ENCODE measurements at regions not wholly inside any gene's neighbourhood (a gene's known extent, or its start where the extent isn't known, plus 50 kb on each side); places are given as distances from the start of the nearest gene placed in this dataset.

- TF ChIP-seq, protein P1, sequence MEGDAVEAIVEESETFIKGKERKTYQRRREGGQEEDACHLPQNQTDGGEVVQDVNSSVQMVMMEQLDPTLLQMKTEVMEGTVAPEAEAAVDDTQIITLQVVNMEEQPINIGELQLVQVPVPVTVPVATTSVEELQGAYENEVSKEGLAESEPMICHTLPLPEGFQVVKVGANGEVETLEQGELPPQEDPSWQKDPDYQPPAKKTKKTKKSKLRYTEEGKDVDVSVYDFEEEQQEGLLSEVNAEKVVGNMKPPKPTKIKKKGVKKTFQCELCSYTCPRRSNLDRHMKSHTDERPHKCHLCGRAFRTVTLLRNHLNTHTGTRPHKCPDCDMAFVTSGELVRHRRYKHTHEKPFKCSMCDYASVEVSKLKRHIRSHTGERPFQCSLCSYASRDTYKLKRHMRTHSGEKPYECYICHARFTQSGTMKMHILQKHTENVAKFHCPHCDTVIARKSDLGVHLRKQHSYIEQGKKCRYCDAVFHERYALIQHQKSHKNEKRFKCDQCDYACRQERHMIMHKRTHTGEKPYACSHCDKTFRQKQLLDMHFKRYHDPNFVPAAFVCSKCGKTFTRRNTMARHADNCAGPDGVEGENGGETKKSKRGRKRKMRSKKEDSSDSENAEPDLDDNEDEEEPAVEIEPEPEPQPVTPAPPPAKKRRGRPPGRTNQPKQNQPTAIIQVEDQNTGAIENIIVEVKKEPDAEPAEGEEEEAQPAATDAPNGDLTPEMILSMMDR (IDR thresholded peaks at IDR 0.05; ENCODE audit: low read length) = no peak
- TF ChIP-seq EZH2 (optimal IDR thresholded peaks at IDR 0.05; ENCODE audit: low read depth, low read length) (no peak), EZH2phosphoT487 (IDR thresholded peaks at IDR 0.05; ENCODE audit: low read length) (no peak)
- Histone ChIP-seq H3K4me2 (ENCODE audit: low read depth, low read length) (no peak overlapping the region), H3K79me2 (ENCODE audit: low read length) (no peaks in the 10 kb centered on the region), H3F3A (ENCODE audit: insufficient read depth, low read length) (no peaks in the 10 kb centered on the region), H3K27me3 (replicated peaks; ENCODE audit: insufficient read depth, low read length) (no peaks in the 10 kb centered on the region), H3K36me3 (replicated peaks; ENCODE audit: insufficient read depth, low read length) (no peaks in the 10 kb centered on the region), H3K4me1 (ENCODE audit: low read length) (peaks cover 13% of the 10 kb centered on the region), H3K4me3 (ENCODE audit: low read length) (no peak overlapping the region), H3K9me2 (replicated peaks; ENCODE audit: insufficient read depth, low read length) (no peaks in the 10 kb centered on the region), H4K20me1 (ENCODE audit: insufficient read depth, low read length) (no peaks in the 10 kb centered on the region), H2AFZ (ENCODE audit: low read length) (no peak overlapping the region), H3K9me3 (replicated peaks; ENCODE audit: insufficient read depth, low read length) (no peaks in the 10 kb centered on the region), H3K27ac (ENCODE audit: low read length) (no peak overlapping the region), H3K9ac (ENCODE audit: low read length) (no peak overlapping the region)
- DNase-seq = no peak
Measured at GRCh38 chr15:75149867-75150709, 51.6 kb upstream of the C15orf39 start.

GRCh38 chr15:75151214-75152128 is 50.2 kb upstream of the C15orf39 start:
- no peak overlapping the region for H2AFZ ChIP-seq (ENCODE audit: low read length)

More at GRCh38 chr15:75151214-75152128, 50.2 kb upstream of the C15orf39 start:
- Histone ChIP-seq H3K27me3 (replicated peaks; ENCODE audit: insufficient read depth, low read length) (no peaks in the 10 kb centered on the region), H3K4me3 (ENCODE audit: low read length) (no peak overlapping the region), H3K9ac (ENCODE audit: low read length) (no peak overlapping the region), H3F3A (ENCODE audit: insufficient read depth, low read length) (no peaks in the 10 kb centered on the region), H3K79me2 (ENCODE audit: low read length) (no peaks in the 10 kb centered on the region), H4K20me1 (ENCODE audit: insufficient read depth, low read length) (no peaks in the 10 kb centered on the region), H3K4me2 (ENCODE audit: low read depth, low read length) (no peak overlapping the region), H3K9me3 (replicated peaks; ENCODE audit: insufficient read depth, low read length) (no peaks in the 10 kb centered on the region), H3K27ac (ENCODE audit: low read length) (no peak overlapping the region), H3K36me3 (replicated peaks; ENCODE audit: insufficient read depth, low read length) (no peaks in the 10 kb centered on the region), H3K9me2 (replicated peaks; ENCODE audit: insufficient read depth, low read length) (no peaks in the 10 kb centered on the region), H3K4me1 (ENCODE audit: low read length) (peaks cover 13% of the 10 kb centered on the region)
- no peak for DNase-seq
- TF ChIP-seq EZH2 (optimal IDR thresholded peaks at IDR 0.05; ENCODE audit: low read depth, low read length) (no peak), EZH2phosphoT487 (IDR thresholded peaks at IDR 0.05; ENCODE audit: low read length) (no peak)
- TF ChIP-seq, protein P1 (IDR thresholded peaks at IDR 0.05; ENCODE audit: low read length) = no peak
